Stimulated activated CD8-positive, alpha-beta memory T cell treated with anti-CD3 and anti-CD28 coated beads, Interleukin-15, amount 100 ng/mL, for 24 hours (primary cell): ENCODE measurements at regions not wholly inside any gene's neighbourhood (a gene's known extent, or its start where the extent isn't known, plus 50 kb on each side); places are given as distances from the start of the nearest gene placed in this dataset.

ENCODE experiments used
- DNase-seq: peaks from one replicate; pipeline ENCODE4 v3.0.0-alpha.2; 2020; ENCODE audit warnings: low read depth

GRCh38 chr2:128380061-128380889, 61.6 kb upstream of the HS6ST1 start:
- DNase-seq = no peak

GRCh38 chr2:128380961-128381938, 62.6 kb upstream of the HS6ST1 start:
- DNase-seq = no peak

- DNase-seq = no peak
These were observed 65.8 kb upstream of the HS6ST1 start for GRCh38 chr2:128384446-128384845.

- DNase-seq = no peak
These were observed 66.3 kb upstream of the HS6ST1 start for GRCh38 chr2:128384956-128385355.

GRCh38 chr2:128385365-128385764, 66.7 kb upstream of the HS6ST1 start:
- no peak for DNase-seq

GRCh38 chr2:128386066-128386465, 67.4 kb upstream of the HS6ST1 start:
- DNase-seq = no peak

GRCh38 chr2:128388499-128388941, 69.9 kb upstream of the HS6ST1 start:
- no peak for DNase-seq

GRCh38 chr2:128389388-128390086, 70.9 kb upstream of the HS6ST1 start:
- no peak for DNase-seq

GRCh38 chr2:128390256-128390990, 71.8 kb upstream of the HS6ST1 start:
- DNase-seq = no peak

- no peak for DNase-seq
These were observed 72.4 kb upstream of the HS6ST1 start for GRCh38 chr2:128390991-128391630.

GRCh38 chr2:128391679-128392078, 73.0 kb upstream of the HS6ST1 start:
- DNase-seq = no peak

- DNase-seq = no peak
These were observed 73.5 kb upstream of the HS6ST1 start for GRCh38 chr2:128392207-128392606.

GRCh38 chr2:128394007-128394730, 75.5 kb upstream of the HS6ST1 start:
- no peak for DNase-seq

GRCh38 chr2:128395196-128395595, 76.5 kb upstream of the HS6ST1 start:
- DNase-seq = no peak

GRCh38 chr2:128395640-128396499, 77.2 kb upstream of the HS6ST1 start:
- DNase-seq = no peak

GRCh38 chr2:128396500-128396891, 77.8 kb upstream of the HS6ST1 start:
- DNase-seq = no peak

- no peak for DNase-seq
These were observed 78.3 kb upstream of the HS6ST1 start for GRCh38 chr2:128396946-128397345.

GRCh38 chr2:128399256-128399655, 80.6 kb upstream of the HS6ST1 start:
- no peak for DNase-seq

- DNase-seq = no peak
These were observed 81.1 kb upstream of the HS6ST1 start for GRCh38 chr2:128399690-128400291.
